GM19035 (cell line): ENCODE measurements at regions not wholly inside any gene's neighbourhood (a gene's known extent, or its start where the extent isn't known, plus 50 kb on each side); places are given as distances from the start of the nearest gene placed in this dataset.

Experiments used
- ATAC-seq: cut with Tn5 transposase; IDR thresholded peaks from one replicate; pipeline ENCODE4 v1.9.1; 2021; ENCODE audit not compliant: unreplicated experiment

DNA sequence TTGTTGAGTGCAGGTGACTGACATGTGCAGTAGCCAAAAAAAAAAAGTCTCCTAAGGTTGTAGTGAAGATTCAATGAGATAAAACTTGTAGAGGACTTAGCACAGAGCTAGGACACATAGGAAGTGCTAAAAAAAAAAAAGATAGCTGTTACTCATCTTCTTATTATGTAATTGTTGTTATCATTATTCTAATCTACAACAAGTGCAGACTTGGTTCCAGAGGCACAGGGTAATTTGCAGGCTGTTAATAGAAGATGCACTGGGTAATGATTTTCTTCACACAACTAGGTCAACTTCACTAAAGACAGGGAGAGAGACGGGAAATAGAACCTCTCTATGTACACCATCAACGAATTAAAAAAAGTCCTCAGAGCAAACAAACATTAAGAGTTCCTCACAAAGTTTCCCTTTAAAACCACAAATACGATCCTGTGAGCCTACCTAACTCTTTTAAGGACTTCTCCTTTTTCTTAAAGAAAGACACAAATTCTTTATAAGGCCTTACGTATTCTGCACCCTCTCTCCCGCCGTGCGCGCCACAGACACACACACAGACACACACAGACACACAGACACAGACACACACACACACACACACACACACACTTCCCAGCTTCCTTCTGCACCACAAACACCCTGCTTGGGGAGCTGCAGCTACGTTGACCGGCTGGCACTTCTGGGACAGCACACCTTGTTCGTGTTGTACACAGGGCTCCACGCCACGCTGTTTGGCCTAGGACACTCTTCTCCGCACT lies 49.8 kb upstream of the GADD45A start:
- no peak for ATAC-seq
